ENCODE measurements at regions not wholly inside any gene's neighbourhood (a gene's known extent, or its start where the extent isn't known, plus 50 kb on each side); places are given as distances from the start of the nearest gene placed in this dataset.

GRCh38 chr3:166810741-166811445, 569.2 kb downstream of the ZBBX start:
- Histone ChIP-seq H3K9me3 (ENCODE audit: control insufficient read depth, insufficient read depth, low read depth, low read length) (no peaks in the 10 kb centered on the region), H2AFZ (ENCODE audit: low read length) (no peak overlapping the region), H3K4me2 (ENCODE audit: extremely low read depth, insufficient read depth, low read length) (no peak overlapping the region), H3K4me3 (replicated peaks in 1 of 4; ENCODE audit: control extremely low read depth in 1 of 4, insufficient read depth in 1 of 4, low read depth in 3 of 4, low read length in 4 of 4) (no peak overlapping the region), H3K79me2 (ENCODE audit: control insufficient read depth, insufficient read depth, low read length) (no peaks in the 10 kb centered on the region), H3K4me1 (ENCODE audit: control insufficient read depth, extremely low read depth, insufficient read depth, low read length) (no peaks in the 10 kb centered on the region), H3K27ac (ENCODE audit: insufficient read depth, low read length) (no peak overlapping the region), H3K27me3 (ENCODE audit: control insufficient read depth, insufficient read depth, low read length) (no peaks in the 10 kb centered on the region), H3K36me3 (ENCODE audit: control insufficient read depth, insufficient read depth, low read length) (no peaks in the 10 kb centered on the region), H4K20me1 (ENCODE audit: control insufficient read depth, extremely low read depth, insufficient read depth, low read length) (no peaks in the 10 kb centered on the region), H3K9ac (ENCODE audit: insufficient read depth, low read length) (no peak overlapping the region)
- no peak for TF ChIP-seq EZH2 (IDR thresholded peaks at IDR 0.05; ENCODE audit: low read length, missing control alignments)
- no peak for TF ChIP-seq CTCF (conservative IDR thresholded peaks at IDR 0.05 in 1 of 2, IDR thresholded peaks at IDR 0.05 in 1 of 2; ENCODE audit: low read depth in 1 of 2, low read length in 2 of 2)
- DNase-seq (ENCODE audit: low read depth in 2 of 2), result no peak

- Histone ChIP-seq H3K9me3 (ENCODE audit: control insufficient read depth, insufficient read depth, low read depth, low read length) (no peaks in the 10 kb centered on the region), H3K9ac (ENCODE audit: insufficient read depth, low read length) (no peak overlapping the region), H3K27me3 (ENCODE audit: control insufficient read depth, insufficient read depth, low read length) (no peaks in the 10 kb centered on the region), H3K4me3 (replicated peaks in 1 of 4; ENCODE audit: control extremely low read depth in 1 of 4, insufficient read depth in 1 of 4, low read depth in 3 of 4, low read length in 4 of 4) (no peak overlapping the region), H2AFZ (ENCODE audit: low read length) (no peak overlapping the region), H3K79me2 (ENCODE audit: control insufficient read depth, insufficient read depth, low read length) (no peaks in the 10 kb centered on the region), H3K4me1 (ENCODE audit: control insufficient read depth, extremely low read depth, insufficient read depth, low read length) (no peaks in the 10 kb centered on the region), H4K20me1 (ENCODE audit: control insufficient read depth, extremely low read depth, insufficient read depth, low read length) (no peaks in the 10 kb centered on the region), H3K36me3 (ENCODE audit: control insufficient read depth, insufficient read depth, low read length) (no peaks in the 10 kb centered on the region), H3K27ac (ENCODE audit: insufficient read depth, low read length) (no peak overlapping the region), H3K4me2 (ENCODE audit: extremely low read depth, insufficient read depth, low read length) (no peak overlapping the region)
- no peak for DNase-seq (ENCODE audit: low read depth in 2 of 2)
- TF ChIP-seq CTCF (conservative IDR thresholded peaks at IDR 0.05 in 1 of 2, IDR thresholded peaks at IDR 0.05 in 1 of 2; ENCODE audit: low read depth in 1 of 2, low read length in 2 of 2), result no peak
- no peak for TF ChIP-seq EZH2 (IDR thresholded peaks at IDR 0.05; ENCODE audit: low read length, missing control alignments)
Observed at GRCh38 chr3:166809520-166809919, 570.6 kb downstream of the ZBBX start.

GRCh38 chr3:166788936-166789335, 591.2 kb downstream of the ZBBX start:
- Histone ChIP-seq H3K79me2 (ENCODE audit: control insufficient read depth, insufficient read depth, low read length) (no peaks in the 10 kb centered on the region), H3K4me3 (replicated peaks in 1 of 4; ENCODE audit: control extremely low read depth in 1 of 4, insufficient read depth in 1 of 4, low read depth in 3 of 4, low read length in 4 of 4) (no peak overlapping the region), H3K36me3 (ENCODE audit: control insufficient read depth, insufficient read depth, low read length) (no peaks in the 10 kb centered on the region), H3K9ac (ENCODE audit: insufficient read depth, low read length) (no peak overlapping the region), H3K9me3 (ENCODE audit: control insufficient read depth, insufficient read depth, low read depth, low read length) (no peaks in the 10 kb centered on the region), H3K4me1 (ENCODE audit: control insufficient read depth, extremely low read depth, insufficient read depth, low read length) (no peaks in the 10 kb centered on the region), H2AFZ (ENCODE audit: low read length) (no peak overlapping the region), H3K4me2 (ENCODE audit: extremely low read depth, insufficient read depth, low read length) (no peak overlapping the region), H3K27me3 (ENCODE audit: control insufficient read depth, insufficient read depth, low read length) (no peaks in the 10 kb centered on the region), H3K27ac (ENCODE audit: insufficient read depth, low read length) (no peak overlapping the region), H4K20me1 (ENCODE audit: control insufficient read depth, extremely low read depth, insufficient read depth, low read length) (no peaks in the 10 kb centered on the region)
- TF ChIP-seq EZH2 (IDR thresholded peaks at IDR 0.05; ENCODE audit: low read length, missing control alignments) (no peak), CTCF (conservative IDR thresholded peaks at IDR 0.05 in 1 of 2, IDR thresholded peaks at IDR 0.05 in 1 of 2; ENCODE audit: low read depth in 1 of 2, low read length in 2 of 2) (no peak)
- DNase-seq (ENCODE audit: low read depth in 2 of 2), result no peak
